Lower lobe of right lung (tissue), 2 donors: ENCODE measurements at regions not wholly inside any gene's neighbourhood (a gene's known extent, or its start where the extent isn't known, plus 50 kb on each side); places are given as distances from the start of the nearest gene placed in this dataset.

Source experiments
- ATAC-seq, 2 donors: fragments of 200-7000 bp; cut with Tn5 transposase; one replicate each; pipeline ENCODE4 v1.9.1; 2020 to 2022; ENCODE audit warnings: mild to moderate bottlenecking in 2 of 2, moderate library complexity in 2 of 2
- DNase-seq: peaks from one replicate; pipeline ENCODE4 v3.0.0-alpha.2; 2020
- H3K27ac ChIP-seq: fragments of 200-600 bp; one replicate; pipeline ENCODE4 v1.8.0; 2022
- H3K27me3 ChIP-seq: fragments of 200-600 bp; one replicate; pipeline ENCODE4 v1.8.0; 2022; ENCODE audit warnings: low read depth
- H3K36me3 ChIP-seq: fragments of 200-600 bp; one replicate; pipeline ENCODE4 v1.8.0; 2022; ENCODE audit warnings: mild to moderate bottlenecking
- H3K4me1 ChIP-seq: fragments of 200-600 bp; one replicate; pipeline ENCODE4 v1.8.0; 2022
- H3K4me3 ChIP-seq: fragments of 200-600 bp; one replicate; pipeline ENCODE4 v1.8.0; 2022; ENCODE audit warnings: mild to moderate bottlenecking
- H3K9me3 ChIP-seq: fragments of 200-600 bp; one replicate; pipeline ENCODE4 v1.8.0; 2022
- intact Hi-C: fragments of 100-400 bp; cut with DNase I; formaldehyde crosslinking; loops from one replicate; pipeline ENCODE4 v1.11.0; 2022
- TF ChIP-seq, protein P1 (sequence below): fragments of 200-600 bp; IDR thresholded peaks from one replicate; pipeline ENCODE4 v1.8.0; 2022; ENCODE audit warnings: antibody characterized with exemption, mild to moderate bottlenecking
- donor health status: DM: no; HTN: yes; CAD: no; lungs with severe emphysema.

DNA sequence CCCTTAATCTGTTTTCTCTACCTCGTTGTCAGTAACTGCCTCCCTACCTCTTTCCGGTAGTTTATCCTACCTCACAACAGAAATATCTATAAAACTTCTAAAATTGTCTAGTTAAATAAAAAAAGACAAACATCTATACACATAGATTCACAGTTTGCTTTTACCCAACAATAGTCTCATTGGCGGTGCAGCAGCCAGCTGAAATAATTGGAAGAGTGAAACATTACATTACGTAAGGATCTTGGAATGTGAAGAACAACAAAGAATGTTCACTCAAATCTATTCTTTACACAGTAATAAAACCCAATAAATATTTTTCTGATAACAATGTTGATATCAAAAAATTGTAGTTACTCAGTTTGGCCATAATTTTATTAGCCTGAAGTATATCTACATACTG lies 115.5 kb upstream of the ARPP21 start:
- Histone ChIP-seq H3K27me3 (no peaks in the 10 kb centered on the region), H3K27ac (no peak overlapping the region), H3K4me3 (no peak overlapping the region), H3K4me1 (no peaks in the 10 kb centered on the region), H3K36me3 (no peaks in the 10 kb centered on the region), H3K9me3 (no peaks in the 10 kb centered on the region)
- DNase-seq (no peak), ATAC-seq (no peak)
- intact Hi-C loops = no loop called here
- TF ChIP-seq, protein P1, sequence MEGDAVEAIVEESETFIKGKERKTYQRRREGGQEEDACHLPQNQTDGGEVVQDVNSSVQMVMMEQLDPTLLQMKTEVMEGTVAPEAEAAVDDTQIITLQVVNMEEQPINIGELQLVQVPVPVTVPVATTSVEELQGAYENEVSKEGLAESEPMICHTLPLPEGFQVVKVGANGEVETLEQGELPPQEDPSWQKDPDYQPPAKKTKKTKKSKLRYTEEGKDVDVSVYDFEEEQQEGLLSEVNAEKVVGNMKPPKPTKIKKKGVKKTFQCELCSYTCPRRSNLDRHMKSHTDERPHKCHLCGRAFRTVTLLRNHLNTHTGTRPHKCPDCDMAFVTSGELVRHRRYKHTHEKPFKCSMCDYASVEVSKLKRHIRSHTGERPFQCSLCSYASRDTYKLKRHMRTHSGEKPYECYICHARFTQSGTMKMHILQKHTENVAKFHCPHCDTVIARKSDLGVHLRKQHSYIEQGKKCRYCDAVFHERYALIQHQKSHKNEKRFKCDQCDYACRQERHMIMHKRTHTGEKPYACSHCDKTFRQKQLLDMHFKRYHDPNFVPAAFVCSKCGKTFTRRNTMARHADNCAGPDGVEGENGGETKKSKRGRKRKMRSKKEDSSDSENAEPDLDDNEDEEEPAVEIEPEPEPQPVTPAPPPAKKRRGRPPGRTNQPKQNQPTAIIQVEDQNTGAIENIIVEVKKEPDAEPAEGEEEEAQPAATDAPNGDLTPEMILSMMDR = no peak

DNA sequence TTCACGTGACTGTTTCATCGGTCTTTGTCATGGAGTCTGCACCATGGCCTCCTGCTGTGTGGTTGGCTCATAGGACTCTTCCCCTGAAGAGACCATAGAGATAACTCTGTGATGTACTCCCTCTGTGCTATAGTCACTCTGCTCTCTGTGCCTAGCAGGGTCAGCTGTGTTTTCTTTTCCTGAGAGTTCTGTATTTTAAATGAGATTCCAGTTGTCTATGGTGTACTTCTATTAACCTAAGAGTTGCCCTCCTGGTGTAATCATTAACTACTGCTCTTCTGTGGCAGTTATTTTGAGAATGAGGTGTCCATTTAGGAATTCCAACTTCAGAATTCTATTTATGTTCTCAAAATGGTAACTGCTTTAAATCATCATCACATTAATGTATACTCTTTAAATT lies 114.5 kb upstream of the ARPP21 start:
- Histone ChIP-seq H3K27me3 (no peaks in the 10 kb centered on the region), H3K4me3 (no peak overlapping the region), H3K27ac (no peak overlapping the region), H3K36me3 (no peaks in the 10 kb centered on the region), H3K4me1 (no peaks in the 10 kb centered on the region), H3K9me3 (no peaks in the 10 kb centered on the region)
- TF ChIP-seq, protein P1 = no peak
- ATAC-seq = no peak
- no peak for DNase-seq
- intact Hi-C loops = no loop called here

DNA sequence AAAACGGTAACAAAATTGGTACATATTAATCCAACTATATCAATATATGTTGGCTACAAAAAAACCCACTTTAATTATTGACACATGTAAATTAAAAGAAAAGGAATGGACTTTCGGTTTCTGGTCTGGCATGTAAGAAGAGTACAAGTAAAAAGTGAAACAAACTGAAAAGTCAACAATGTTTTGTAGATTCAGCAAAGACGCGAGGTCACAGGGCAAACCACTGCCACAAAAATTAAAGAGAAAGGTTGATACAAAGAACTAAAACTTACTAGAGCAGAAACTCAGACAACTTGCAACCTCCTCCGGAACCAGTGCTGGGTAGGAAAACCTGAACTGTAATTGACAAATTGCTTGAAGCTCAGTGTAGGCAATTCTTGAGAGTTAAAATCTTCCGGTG lies 110.6 kb upstream of the ARPP21 start:
- no peak overlapping the region for H3K4me3 ChIP-seq
- H3K9me3 ChIP-seq = no peaks in the 10 kb centered on the region
- TF ChIP-seq, protein P1 = no peak
- intact Hi-C loops = no loop called here
- no peaks in the 10 kb centered on the region for H3K36me3 ChIP-seq
- H3K4me1 ChIP-seq = no peaks in the 10 kb centered on the region
- ATAC-seq (no peak), DNase-seq (no peak)
- H3K27ac ChIP-seq = no peak overlapping the region
- H3K27me3 ChIP-seq = no peaks in the 10 kb centered on the region

DNA sequence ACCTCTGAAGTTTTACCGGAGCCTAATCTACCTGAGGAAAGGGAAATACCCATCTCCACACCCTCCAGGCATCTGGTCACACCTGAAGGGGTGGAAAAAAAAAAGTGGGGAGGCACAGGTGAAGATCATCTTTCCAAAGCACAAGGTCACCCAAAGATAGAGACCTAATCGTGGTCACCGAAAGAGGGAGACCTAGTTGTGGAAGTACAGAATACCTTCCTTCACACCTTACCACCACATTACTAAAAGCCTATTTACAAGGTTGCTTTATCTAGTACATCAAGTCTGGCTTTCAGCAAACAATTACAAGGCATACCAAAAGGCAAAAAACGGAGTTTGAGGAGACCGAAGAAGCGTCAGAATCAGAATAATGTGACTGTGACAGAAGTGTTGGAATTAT lies 110.0 kb upstream of the ARPP21 start:
- Histone ChIP-seq H3K4me1 (no peaks in the 10 kb centered on the region), H3K36me3 (no peaks in the 10 kb centered on the region), H3K27me3 (no peaks in the 10 kb centered on the region), H3K27ac (no peak overlapping the region), H3K4me3 (no peak overlapping the region), H3K9me3 (no peaks in the 10 kb centered on the region)
- intact Hi-C loops = no loop called here
- TF ChIP-seq, protein P1 = no peak
- DNase-seq (no peak), ATAC-seq (no peak)

DNA sequence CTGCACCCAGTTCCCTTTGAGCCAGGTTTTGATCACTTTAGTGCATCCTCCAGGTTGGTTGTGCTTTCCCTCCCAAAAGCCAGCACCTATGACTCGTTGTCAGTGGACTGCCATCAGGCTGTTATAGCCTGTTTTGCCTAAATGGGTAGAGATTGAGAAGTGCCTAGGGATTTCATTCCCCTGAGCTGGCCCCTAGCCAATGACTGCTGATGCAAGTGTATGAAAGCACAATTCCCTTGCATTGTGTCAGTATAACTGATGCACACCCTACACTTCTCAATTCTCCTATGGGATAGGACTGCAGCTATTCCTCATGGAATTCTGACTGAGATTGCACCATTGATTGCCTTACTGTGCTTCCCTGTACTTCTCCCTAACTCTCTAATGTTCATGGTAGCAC lies 102.1 kb upstream of the ARPP21 start:
- ATAC-seq (no peak), DNase-seq (no peak)
- H3K9me3 ChIP-seq = no peaks in the 10 kb centered on the region
- no peaks in the 10 kb centered on the region for H3K4me1 ChIP-seq
- H3K36me3 ChIP-seq = no peaks in the 10 kb centered on the region
- intact Hi-C loops = no loop called here
- no peak overlapping the region for H3K27ac ChIP-seq
- no peak overlapping the region for H3K4me3 ChIP-seq
- H3K27me3 ChIP-seq = no peaks in the 10 kb centered on the region
- TF ChIP-seq, protein P1 = no peak

DNA sequence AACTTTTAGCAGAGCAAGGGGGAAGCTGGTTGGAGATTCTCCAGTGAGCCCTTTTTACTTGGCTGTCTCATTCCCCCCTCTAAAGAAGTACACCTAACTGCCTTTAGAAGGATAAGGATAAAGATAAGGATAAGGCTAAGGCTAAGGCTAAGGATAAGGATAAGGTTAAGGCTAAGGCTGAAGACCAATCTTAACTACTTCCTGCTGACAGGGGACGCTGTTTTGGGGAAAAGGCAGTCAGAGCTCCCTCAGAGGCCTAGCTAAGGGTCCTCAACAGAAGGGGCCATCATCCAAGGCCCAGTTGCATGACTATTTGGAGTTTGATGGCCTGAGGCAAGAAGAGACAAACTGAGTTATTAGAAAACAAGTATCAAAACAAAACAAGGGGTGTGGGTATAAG lies 94.3 kb upstream of the ARPP21 start:
- Histone ChIP-seq H3K4me1 (no peaks in the 10 kb centered on the region), H3K36me3 (no peaks in the 10 kb centered on the region), H3K27me3 (no peaks in the 10 kb centered on the region), H3K27ac (no peak overlapping the region), H3K9me3 (no peaks in the 10 kb centered on the region), H3K4me3 (no peak overlapping the region)
- DNase-seq (no peak), ATAC-seq (no peak)
- intact Hi-C loops = no loop called here
- TF ChIP-seq, protein P1 = no peak
